GM18507 (cell line): ENCODE measurements at regions not wholly inside any gene's neighbourhood (a gene's known extent, or its start where the extent isn't known, plus 50 kb on each side); places are given as distances from the start of the nearest gene placed in this dataset.

Experiments used
- DNase-seq: peaks from one replicate; pipeline ENCODE4 v3.0.0; 2011; ENCODE audit warnings: low read depth; ENCODE audit not compliant: insufficient read length; ENCODE audit errors: extremely low spot score
- FAIRE-seq: peaks from 2 replicates; lab custom pipeline; 2011; peaks lifted over from hg19 to GRCh38; lab: Jason Lieb, UNC

GRCh38 chr15:70484993-70485392, 278.4 kb downstream of the UACA start:
- no peak for FAIRE-seq
- no peak for DNase-seq

DNA sequence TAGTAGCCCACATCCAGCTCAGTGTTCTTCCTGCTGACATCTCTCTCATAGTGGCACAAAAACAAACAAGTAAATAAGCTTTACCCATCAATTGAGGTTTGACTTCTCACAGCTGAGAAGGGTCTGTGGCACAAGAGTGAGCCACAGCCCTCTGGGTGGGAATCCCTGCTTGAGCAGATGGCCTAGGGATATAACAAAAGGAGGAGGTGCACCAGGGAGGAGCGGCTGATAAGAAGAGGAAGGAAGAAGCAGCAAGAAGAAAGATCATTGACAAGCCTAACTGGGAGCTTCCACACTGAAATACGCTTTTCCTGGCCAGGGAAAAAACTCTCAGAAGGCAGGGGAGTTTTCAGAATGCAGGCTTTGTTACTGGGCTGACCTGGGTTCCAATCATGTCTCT, 279.8 kb downstream of the UACA start:
- FAIRE-seq (no peak), DNase-seq (no peak)

DNA sequence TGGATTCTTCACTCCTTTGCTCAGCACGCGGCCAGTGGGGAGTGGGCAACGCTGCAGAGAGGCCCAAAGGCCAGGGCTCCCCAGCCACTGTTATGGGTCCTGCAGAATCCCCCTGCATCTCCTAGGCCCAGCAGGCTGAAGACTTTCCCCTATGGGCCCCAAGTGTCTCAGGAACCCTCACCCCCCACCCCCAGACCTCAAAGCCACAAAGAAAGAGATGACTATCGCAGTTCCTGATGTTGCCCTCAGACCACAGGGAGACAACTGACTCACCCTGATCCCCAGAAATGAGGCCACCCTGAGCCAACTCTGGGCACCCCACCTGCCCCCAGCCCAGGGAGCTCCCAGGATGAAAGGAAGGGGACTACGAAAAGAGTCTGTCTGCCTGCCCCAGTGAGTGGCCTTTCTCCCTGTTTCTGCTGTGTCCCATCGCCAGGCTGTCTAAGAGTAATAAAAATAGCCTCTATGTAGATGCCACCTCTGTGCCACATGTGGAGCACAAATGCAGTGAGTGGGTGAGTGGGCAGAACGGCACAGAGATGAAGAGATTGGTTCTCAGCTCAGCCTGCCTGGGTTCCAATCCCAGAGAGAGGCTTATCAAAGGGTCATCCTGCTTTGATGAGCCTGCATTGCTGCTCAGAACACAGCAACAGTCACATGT, 283.0 kb downstream of the UACA start:
- FAIRE-seq: no peak
- DNase-seq: no peak

DNA sequence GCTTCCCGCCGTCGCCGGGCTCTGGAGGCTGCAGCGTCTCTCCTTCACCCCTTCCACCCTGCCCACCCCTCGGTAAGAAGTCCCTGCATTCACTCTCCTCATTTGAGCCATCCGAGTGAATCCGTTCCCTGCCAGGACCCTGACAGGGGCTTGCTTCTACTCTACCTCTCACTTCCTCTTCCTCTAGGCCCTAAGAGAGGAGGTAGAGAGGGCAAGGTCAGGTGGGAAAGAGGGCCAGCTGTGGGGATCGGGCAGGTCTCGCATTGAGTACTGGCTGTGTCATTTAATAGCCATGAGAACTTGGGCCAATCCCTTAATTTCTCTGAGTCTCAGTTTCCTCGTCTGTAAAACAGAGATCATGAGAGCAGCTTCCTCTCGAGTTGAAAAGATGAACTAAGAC, 283.6 kb downstream of the UACA start:
- peak; percentile 70 for FAIRE-seq

DNA sequence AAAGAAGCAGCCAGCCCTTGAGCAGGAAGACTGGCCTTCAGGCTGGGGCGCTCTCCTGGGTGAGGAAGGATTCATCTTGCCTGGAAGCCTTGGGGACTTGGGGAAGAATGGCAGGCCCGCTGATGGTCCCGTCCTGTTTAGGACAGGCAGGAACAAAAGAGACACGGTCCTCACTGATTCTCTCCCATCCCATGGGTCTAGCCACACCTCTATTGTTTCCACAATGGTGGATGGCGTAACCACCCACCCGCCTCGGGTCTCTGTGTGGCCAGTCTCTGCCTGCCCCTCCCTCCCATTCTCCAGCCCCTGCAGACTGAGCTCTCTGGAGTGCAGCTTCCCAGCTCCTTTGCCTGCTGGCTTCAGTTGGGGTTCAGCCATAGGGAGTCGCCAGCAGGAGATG, 284.3 kb downstream of the UACA start:
- FAIRE-seq (no peak), DNase-seq (no peak)

More for the DNA sequence above, 283.6 kb downstream of the UACA start:
- no peak for DNase-seq

DNA sequence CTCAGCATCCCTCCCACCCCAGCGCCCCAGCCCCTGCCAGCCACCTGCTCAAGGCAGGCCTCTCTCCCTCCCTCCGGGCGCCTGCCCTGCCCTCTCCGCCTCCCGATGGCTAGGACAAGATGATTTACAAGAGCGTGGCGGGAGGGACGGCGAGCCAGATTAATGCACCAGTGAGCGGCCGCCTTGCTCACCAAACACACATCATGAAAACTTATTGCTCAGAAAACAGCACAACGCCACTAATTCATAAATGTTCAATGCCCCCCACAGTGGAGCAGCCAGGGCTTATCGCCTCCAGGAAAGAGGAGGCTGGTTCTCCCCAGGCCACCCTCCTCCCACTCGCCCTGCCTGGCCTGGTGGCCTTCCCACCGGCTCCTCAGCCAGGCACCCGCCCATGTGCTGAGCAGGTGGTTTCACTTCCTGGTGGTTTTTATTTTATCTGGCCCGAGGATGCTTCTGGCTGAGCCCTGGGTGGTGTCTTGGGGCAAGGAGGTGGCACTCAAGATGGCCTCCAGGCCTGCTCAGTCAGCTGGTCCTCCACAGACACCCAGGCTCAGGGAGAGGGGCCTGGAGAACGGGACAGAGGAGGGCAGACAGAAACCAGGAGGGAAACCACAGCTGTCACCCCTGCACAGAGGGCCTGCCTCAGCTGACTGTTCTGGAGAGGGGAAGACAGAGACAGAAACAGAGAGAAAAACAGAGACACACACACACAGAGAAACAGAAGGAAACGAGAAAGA, 284.9 kb downstream of the UACA start:
- peak; percentile 88 for FAIRE-seq
- no peak for DNase-seq

GRCh38 chr15:70477750-70478250, 285.6 kb downstream of the UACA start:
- DNase-seq (no peak), FAIRE-seq (no peak)

GRCh38 chr15:70476441-70476840, 286.9 kb downstream of the UACA start:
- FAIRE-seq (no peak), DNase-seq (no peak)

DNA sequence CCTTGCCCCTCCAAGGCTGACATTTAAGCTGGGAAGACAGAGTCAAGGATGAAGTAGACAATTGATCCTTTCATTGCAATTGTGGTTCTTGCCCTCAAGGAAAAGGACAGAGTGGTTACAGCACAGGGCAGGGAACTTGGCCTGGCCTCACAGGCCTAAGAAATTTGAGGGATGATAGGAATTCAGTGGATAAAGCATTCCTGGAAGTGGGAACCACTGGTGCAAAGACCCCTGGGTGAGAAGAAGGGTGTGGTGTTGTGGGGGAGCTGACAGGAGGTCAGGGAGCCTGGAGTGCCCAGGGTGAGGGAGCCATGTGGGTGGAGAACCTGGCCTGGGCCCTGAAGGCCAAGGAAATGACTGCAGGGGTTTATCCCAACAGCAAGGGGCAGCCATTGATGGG, 287.4 kb downstream of the UACA start:
- no peak for FAIRE-seq
- DNase-seq: no peak

- DNase-seq (no peak), FAIRE-seq (no peak)
Observed at GRCh38 chr15:70475407-70475781, 288.0 kb downstream of the UACA start.

- DNase-seq (no peak), FAIRE-seq (no peak)
Observed at GRCh38 chr15:70474471-70475406, 288.6 kb downstream of the UACA start.

- DNase-seq (no peak), FAIRE-seq (no peak)
Observed at GRCh38 chr15:70473581-70474370, 289.6 kb downstream of the UACA start.

GRCh38 chr15:70471517-70471916, 291.8 kb downstream of the UACA start:
- no peak for DNase-seq
- no peak for FAIRE-seq

GRCh38 chr15:70470556-70471191, 292.7 kb downstream of the UACA start:
- no peak for FAIRE-seq

GRCh38 chr15:70469651-70470555, 293.5 kb downstream of the UACA start:
- no peak for DNase-seq
- FAIRE-seq: no peak

More at GRCh38 chr15:70470556-70471191, 292.7 kb downstream of the UACA start:
- no peak for DNase-seq

- FAIRE-seq (no peak), DNase-seq (no peak)
Observed at GRCh38 chr15:70469182-70469581, 294.2 kb downstream of the UACA start.

GRCh38 chr15:70466895-70467529, 296.3 kb downstream of the UACA start:
- DNase-seq: no peak
- FAIRE-seq: peak; percentile 88
